ENCODE measurements at regions not wholly inside any gene's neighbourhood (a gene's known extent, or its start where the extent isn't known, plus 50 kb on each side); places are given as distances from the start of the nearest gene placed in this dataset.
"Not testable (repeated sequence)": the region's sequence is repeated elsewhere in the genome, so short reads cannot be mapped to it uniquely, and the experiment has no call there.

- no peak overlapping the region for H3K4me3 ChIP-seq (ENCODE audit: low read depth, low read length)
- no peak for DNase-seq (ENCODE audit: low read depth)
- TF ChIP-seq, protein P1, sequence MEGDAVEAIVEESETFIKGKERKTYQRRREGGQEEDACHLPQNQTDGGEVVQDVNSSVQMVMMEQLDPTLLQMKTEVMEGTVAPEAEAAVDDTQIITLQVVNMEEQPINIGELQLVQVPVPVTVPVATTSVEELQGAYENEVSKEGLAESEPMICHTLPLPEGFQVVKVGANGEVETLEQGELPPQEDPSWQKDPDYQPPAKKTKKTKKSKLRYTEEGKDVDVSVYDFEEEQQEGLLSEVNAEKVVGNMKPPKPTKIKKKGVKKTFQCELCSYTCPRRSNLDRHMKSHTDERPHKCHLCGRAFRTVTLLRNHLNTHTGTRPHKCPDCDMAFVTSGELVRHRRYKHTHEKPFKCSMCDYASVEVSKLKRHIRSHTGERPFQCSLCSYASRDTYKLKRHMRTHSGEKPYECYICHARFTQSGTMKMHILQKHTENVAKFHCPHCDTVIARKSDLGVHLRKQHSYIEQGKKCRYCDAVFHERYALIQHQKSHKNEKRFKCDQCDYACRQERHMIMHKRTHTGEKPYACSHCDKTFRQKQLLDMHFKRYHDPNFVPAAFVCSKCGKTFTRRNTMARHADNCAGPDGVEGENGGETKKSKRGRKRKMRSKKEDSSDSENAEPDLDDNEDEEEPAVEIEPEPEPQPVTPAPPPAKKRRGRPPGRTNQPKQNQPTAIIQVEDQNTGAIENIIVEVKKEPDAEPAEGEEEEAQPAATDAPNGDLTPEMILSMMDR (IDR thresholded peaks at IDR 0.05; ENCODE audit: insufficient read depth, low read depth, low read length), result no peak
Measured at GRCh38 chr22:26768952-26769351, 111.6 kb downstream of the MIAT start.

DNA sequence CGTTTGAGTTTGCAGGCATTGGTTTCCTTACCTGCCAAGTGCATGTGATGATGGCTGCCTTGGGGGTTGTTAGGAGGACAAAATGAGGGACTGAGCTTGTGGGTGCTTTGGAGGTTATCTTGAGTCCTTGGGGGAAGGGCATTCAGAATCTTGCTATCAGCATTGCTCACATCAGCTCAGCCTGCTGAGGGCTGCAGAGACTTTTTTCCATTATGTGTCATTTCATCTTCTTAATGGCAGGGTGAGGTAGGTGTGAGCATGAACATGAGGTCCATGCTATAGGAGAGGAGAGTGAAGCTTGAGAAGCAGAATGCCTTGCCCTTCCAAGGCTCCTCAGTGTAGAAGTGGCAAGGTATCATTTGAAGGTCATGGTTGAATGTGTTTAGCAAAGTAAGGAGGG is 112.3 kb downstream of the MIAT start:
- DNase-seq (ENCODE audit: low read depth), result no peak
- no peak overlapping the region for H3K4me3 ChIP-seq (ENCODE audit: low read depth, low read length)
- TF ChIP-seq, protein P1 (IDR thresholded peaks at IDR 0.05; ENCODE audit: insufficient read depth, low read depth, low read length), result no peak

GRCh38 chr22:26770624-26771023 is 113.2 kb downstream of the MIAT start:
- no peak overlapping the region for H3K4me3 ChIP-seq (ENCODE audit: low read depth, low read length)
- DNase-seq (ENCODE audit: low read depth), result peak; percentile 88
- TF ChIP-seq, protein P1 (IDR thresholded peaks at IDR 0.05; ENCODE audit: insufficient read depth, low read depth, low read length), result no peak

- not testable (repeated sequence) for H3K4me3 ChIP-seq (ENCODE audit: low read depth, low read length); DNase-seq (ENCODE audit: low read depth)
Measured at GRCh38 chr22:26773054-26773453, 115.7 kb downstream of the MIAT start.

GRCh38 chr22:26775394-26775793 is 118.0 kb downstream of the MIAT start:
- TF ChIP-seq, protein P1 (IDR thresholded peaks at IDR 0.05; ENCODE audit: insufficient read depth, low read depth, low read length), result no peak
- no peak for DNase-seq (ENCODE audit: low read depth)
- no peak overlapping the region for H3K4me3 ChIP-seq (ENCODE audit: low read depth, low read length)

DNA sequence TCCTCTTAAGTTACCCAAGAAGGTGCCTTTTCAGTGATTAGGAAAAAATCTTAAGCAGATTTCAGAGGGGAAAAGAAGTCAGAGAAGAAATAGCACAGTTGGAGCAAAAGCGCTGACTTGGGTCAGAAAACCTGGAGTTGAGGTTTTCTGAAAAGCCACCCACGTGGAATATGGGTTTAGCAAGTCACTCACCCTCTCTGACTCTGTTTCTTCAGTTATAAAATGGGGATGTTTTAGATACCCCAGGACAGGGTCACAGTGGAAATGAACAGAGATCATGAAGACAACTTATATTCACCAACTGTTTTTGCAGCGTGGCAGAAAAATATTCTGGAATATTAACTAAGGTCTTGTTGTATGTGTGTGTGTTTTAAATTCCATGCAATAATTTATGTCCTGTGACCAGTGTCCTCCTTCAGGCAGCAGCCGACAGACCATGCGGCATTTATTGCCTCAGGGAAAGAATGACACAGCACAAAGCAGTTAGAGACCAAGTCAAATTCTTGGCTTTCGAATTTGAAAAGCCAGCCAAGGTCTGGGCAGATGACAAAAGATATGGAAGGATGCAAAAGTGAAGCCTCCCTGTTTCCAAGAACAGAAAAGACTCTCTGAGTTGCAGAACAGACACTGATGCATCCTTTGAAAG is 119.9 kb downstream of the MIAT start:
- peak; percentile 75 for DNase-seq (ENCODE audit: low read depth)
- H3K4me3 ChIP-seq (ENCODE audit: low read depth, low read length), result no peak overlapping the region
- TF ChIP-seq, protein P1 (IDR thresholded peaks at IDR 0.05; ENCODE audit: insufficient read depth, low read depth, low read length), result no peak

- DNase-seq (ENCODE audit: low read depth), result no peak
- no peak overlapping the region for H3K4me3 ChIP-seq (ENCODE audit: low read depth, low read length)
- TF ChIP-seq, protein P1 (IDR thresholded peaks at IDR 0.05; ENCODE audit: insufficient read depth, low read depth, low read length), result no peak
Measured at GRCh38 chr22:26778372-26778771, 121.0 kb downstream of the MIAT start.

Data from fibroblast of villous mesenchyme (primary cell).